K562 (cell line): ENCODE measurements at regions not wholly inside any gene's neighbourhood (a gene's known extent, or its start where the extent isn't known, plus 50 kb on each side); places are given as distances from the start of the nearest gene placed in this dataset.
A peak's percentile ranks its signal among the peaks of the same experiment; 100 is the strongest.

Experiments used
- ATF3 ChIP-seq, 2 experiments: fragments of 450-650 bp in 1 of 2; sonication (generic) in 1 of 2; formaldehyde crosslinking in 1 of 2; IDR thresholded peaks in 1 of 2; conservative IDR thresholded peaks in 1 of 2; 2 replicates each; pipeline versions ENCODE4 v1.6.1 to v1.8.1; 2016 to 2023; ENCODE audit warnings: mild to moderate bottlenecking in 2 of 2, moderate library complexity in 2 of 2, inconsistent platforms in 1 of 2, missing genetic modification reagents in 1 of 2
- COPS2 ChIP-seq: fragments of 450-650 bp; conservative IDR thresholded peaks from 2 replicates; pipeline ENCODE4 v1.6.1; 2016; ENCODE audit warnings: mild to moderate bottlenecking, moderate library complexity
- EHMT2 ChIP-seq: fragments of 450-650 bp; IDR thresholded peaks from 2 replicates; pipeline ENCODE4 v1.6.1; 2018; ENCODE audit warnings: antibody characterized with exemption
- ELF2 ChIP-seq: fragments of 250-450 bp; sonication (Bioruptor Pico); IDR thresholded peaks from 2 replicates; pipeline ENCODE4 v1.5.0; 2021; ENCODE audit warnings: mild to moderate bottlenecking
- ETV1 ChIP-seq: fragments of 450-650 bp; conservative IDR thresholded peaks from 2 replicates; pipeline ENCODE4 v1.6.1; 2016; ENCODE audit warnings: missing genetic modification characterization, control low read depth, low read depth, missing compliant biosample characterization
- FOSL1 ChIP-seq: fragments of 200-800 bp; sonication (Bioruptor generic); conservative IDR thresholded peaks from 2 replicates; pipeline ENCODE4 v1.6.1; 2016; ENCODE audit warnings: missing genetic modification characterization, missing compliant biosample characterization
- GATA2 ChIP-seq: sonication (generic); formaldehyde crosslinking; IDR thresholded peaks from 2 replicates; pipeline ENCODE4 v1.4.0; 2020; ENCODE audit warnings: mild to moderate bottlenecking, missing genetic modification reagents
- HBP1 ChIP-seq: fragments of 450-650 bp; formaldehyde crosslinking; IDR thresholded peaks from 2 replicates; pipeline ENCODE4 v1.4.0; 2022; ENCODE audit warnings: missing genetic modification characterization
- IRF2 ChIP-seq: sonication (generic); formaldehyde crosslinking; IDR thresholded peaks from 2 replicates; pipeline ENCODE4 v1.8.1; 2022; ENCODE audit warnings: mild to moderate bottlenecking, missing genetic modification reagents
- KLF13 ChIP-seq: fragments of 450-650 bp; IDR thresholded peaks from 2 replicates; pipeline ENCODE4 v1.6.1; 2016; ENCODE audit warnings: missing genetic modification characterization, low read depth, mild to moderate bottlenecking, missing compliant biosample characterization, moderate library complexity, borderline replicate concordance
- MEF2A ChIP-seq: IDR thresholded peaks from 2 replicates; pipeline ENCODE4 v1.6.1; 2011; ENCODE audit warnings: low read depth, mild to moderate bottlenecking, low read length, moderate library complexity; ENCODE audit not compliant: control insufficient read depth
- MEIS2 ChIP-seq: fragments of 450-650 bp; IDR thresholded peaks from 2 replicates; pipeline ENCODE4 v1.6.1; 2014; ENCODE audit warnings: mild to moderate bottlenecking; ENCODE audit not compliant: partially characterized antibody
- NFRKB ChIP-seq: fragments of 450-650 bp; IDR thresholded peaks from 2 replicates; pipeline ENCODE4 v1.6.1; 2016; ENCODE audit warnings: low read depth
- PCBP1 ChIP-seq: fragments of 200-400 bp; formaldehyde crosslinking; IDR thresholded peaks from 2 replicates; pipeline ENCODE4 v1.6.1; 2018; ENCODE audit warnings: mild to moderate bottlenecking, low read depth, low read length; ENCODE audit not compliant: poor library complexity, severe bottlenecking
- POLR2H ChIP-seq: IDR thresholded peaks from 2 replicates; pipeline ENCODE4 v1.6.1; 2016; ENCODE audit warnings: missing genetic modification characterization, low read depth, mild to moderate bottlenecking, control low read depth, missing compliant biosample characterization, moderate library complexity
- STAT6 ChIP-seq: sonication (generic); formaldehyde crosslinking; IDR thresholded peaks from 2 replicates; pipeline ENCODE4 v1.8.1; 2023; ENCODE audit warnings: mild to moderate bottlenecking, missing genetic modification reagents
- TAF9B ChIP-seq: fragments of 450-650 bp; IDR thresholded peaks from 2 replicates; pipeline ENCODE4 v1.6.1; 2018; ENCODE audit warnings: mild to moderate bottlenecking; ENCODE audit not compliant: partially characterized antibody
- TCF3 ChIP-seq: sonication (generic); formaldehyde crosslinking; IDR thresholded peaks from 2 replicates; pipeline ENCODE4 v1.4.0; 2020; ENCODE audit warnings: mild to moderate bottlenecking, missing genetic modification reagents
- TOE1 ChIP-seq, 2 experiments: fragments of 450-650 bp in 1 of 2; sonication (generic) in 1 of 2; formaldehyde crosslinking in 1 of 2; IDR thresholded peaks; 2 replicates each; pipeline versions ENCODE4 v1.7.1 to v1.8.0; 2016 to 2022; ENCODE audit warnings: borderline replicate concordance in 2 of 2, mild to moderate bottlenecking in 2 of 2, antibody characterized with exemption in 1 of 2, inconsistent platforms in 1 of 2, low read depth in 1 of 2, missing genetic modification reagents in 1 of 2, moderate library complexity in 1 of 2
- YBX1 ChIP-seq: fragments of 450-650 bp; IDR thresholded peaks from 2 replicates; pipeline ENCODE4 v1.7.1; 2016; ENCODE audit warnings: mild to moderate bottlenecking
- ZNF217 ChIP-seq: sonication (generic); formaldehyde crosslinking; IDR thresholded peaks from 2 replicates; pipeline ENCODE4 v1.8.0; 2022; ENCODE audit warnings: mild to moderate bottlenecking, missing genetic modification reagents
- ZNF263 ChIP-seq: sonication (generic); formaldehyde crosslinking; IDR thresholded peaks from 2 replicates; pipeline ENCODE4 v1.8.0; 2022; ENCODE audit warnings: mild to moderate bottlenecking, missing genetic modification reagents, borderline replicate concordance
- ZNF699 ChIP-seq: fragments of 250-450 bp; sonication (Bioruptor Pico); IDR thresholded peaks from 2 replicates; pipeline ENCODE4 v1.8.0; 2021; ENCODE audit warnings: mild to moderate bottlenecking, moderate library complexity; ENCODE audit not compliant: insufficient replicate concordance
- ZNF717 ChIP-seq: fragments of 250-450 bp; sonication (Bioruptor Pico); IDR thresholded peaks from 2 replicates; pipeline ENCODE4 v1.5.0; 2021

GRCh38 chr15:92848852-92849598, 51.1 kb upstream of the CHD2 start (continued):
- peak; percentile 59 for TF ChIP-seq MEIS2
- TF ChIP-seq ZNF717 (CRISPR knock-in tag): no peak
- 0 out of 2 replicates have a peak, but pooled peaks have one; percentile 3 for TF ChIP-seq ZNF263 (CRISPR knock-in tag)
- peak; percentile 79 for TF ChIP-seq GATA2
- no peak for TF ChIP-seq IRF2 (CRISPR knock-in tag)
- TF ChIP-seq PCBP1: no peak
- no peak for TF ChIP-seq YBX1
- TF ChIP-seq TAF9B: no peak
- peak; percentile 78 for TF ChIP-seq FOSL1 (tag)
- no peak for TF ChIP-seq ETV1
- no peak for TF ChIP-seq NFRKB
- no peak for TF ChIP-seq ZNF699 (CRISPR knock-in tag)
- TF ChIP-seq HBP1 (CRISPR knock-in tag): no peak
- no peak for TF ChIP-seq EHMT2
- peak; percentile 91 for TF ChIP-seq ATF3 (IDR thresholded peaks at IDR 0.05)
- no peak for TF ChIP-seq ATF3 (CRISPR knock-in tag; conservative IDR thresholded peaks at IDR 0.05)
- no peak for TF ChIP-seq ELF2
- no peak for TF ChIP-seq STAT6 (CRISPR knock-in tag)
- no peak for TF ChIP-seq MEF2A
- no peak for TF ChIP-seq KLF13
- TF ChIP-seq TOE1 (IDR thresholded peaks at IDR 0.05; ENCODE audit: borderline replicate concordance): peak; percentile 57; the same call in 1 of the 2 replicates
- TF ChIP-seq TOE1 (CRISPR knock-in tag; IDR thresholded peaks at IDR 0.05; ENCODE audit: borderline replicate concordance, low read depth): no peak
- no peak for TF ChIP-seq COPS2
- no peak for TF ChIP-seq POLR2H (tag)
- TF ChIP-seq ZNF217 (CRISPR knock-in tag): no peak
- TF ChIP-seq TCF3 (CRISPR knock-in tag): peak; percentile 86
